ENCODE measurements at regions not wholly inside any gene's neighbourhood (a gene's known extent, or its start where the extent isn't known, plus 50 kb on each side); places are given as distances from the start of the nearest gene placed in this dataset.

GRCh38 chr6:139954463-139955071 is 580.1 kb upstream of the CITED2 start:
- TF ChIP-seq POLR2A (IDR thresholded peaks at IDR 0.05) (no peak), CTCF (IDR thresholded peaks at IDR 0.05) (no peak)
